HEK293 (cell line): ENCODE measurements at regions not wholly inside any gene's neighbourhood (a gene's known extent, or its start where the extent isn't known, plus 50 kb on each side); places are given as distances from the start of the nearest gene placed in this dataset.

ENCODE experiments used
- CTCF ChIP-seq: fragments of 450-650 bp; formaldehyde crosslinking; IDR thresholded peaks from 2 replicates; pipeline ENCODE4 v1.5.1; 2016; ENCODE audit warnings: missing biosample characterization, missing genetic modification characterization
- MZF1 ChIP-seq: fragments of 450-650 bp; formaldehyde crosslinking; IDR thresholded peaks from 2 replicates; pipeline ENCODE4 v1.5.1; 2017; ENCODE audit warnings: missing biosample characterization, missing genetic modification characterization, borderline replicate concordance
- ZBTB26 ChIP-seq: fragments of 450-650 bp; formaldehyde crosslinking; optimal IDR thresholded peaks from 2 replicates; pipeline ENCODE3; 2016; ENCODE audit warnings: missing biosample characterization, mild to moderate bottlenecking, missing genetic modification characterization
- ZNF626 ChIP-seq: fragments of 450-650 bp; sonication (Bioruptor Pico); formaldehyde crosslinking; IDR thresholded peaks from 2 replicates; pipeline ENCODE4 v1.5.1; 2018; ENCODE audit warnings: missing biosample characterization, missing genetic modification characterization, inconsistent platforms
- ZNF629 ChIP-seq: fragments of 450-650 bp; formaldehyde crosslinking; IDR thresholded peaks from 2 replicates; pipeline ENCODE4 v1.5.1; 2017; ENCODE audit warnings: missing biosample characterization, missing genetic modification characterization
- TF ChIP-seq, protein P1 (sequence below): fragments of 450-650 bp; formaldehyde crosslinking; IDR thresholded peaks from 2 replicates; pipeline ENCODE4 v1.5.1; 2016; ENCODE audit warnings: missing biosample characterization, missing genetic modification characterization

DNA sequence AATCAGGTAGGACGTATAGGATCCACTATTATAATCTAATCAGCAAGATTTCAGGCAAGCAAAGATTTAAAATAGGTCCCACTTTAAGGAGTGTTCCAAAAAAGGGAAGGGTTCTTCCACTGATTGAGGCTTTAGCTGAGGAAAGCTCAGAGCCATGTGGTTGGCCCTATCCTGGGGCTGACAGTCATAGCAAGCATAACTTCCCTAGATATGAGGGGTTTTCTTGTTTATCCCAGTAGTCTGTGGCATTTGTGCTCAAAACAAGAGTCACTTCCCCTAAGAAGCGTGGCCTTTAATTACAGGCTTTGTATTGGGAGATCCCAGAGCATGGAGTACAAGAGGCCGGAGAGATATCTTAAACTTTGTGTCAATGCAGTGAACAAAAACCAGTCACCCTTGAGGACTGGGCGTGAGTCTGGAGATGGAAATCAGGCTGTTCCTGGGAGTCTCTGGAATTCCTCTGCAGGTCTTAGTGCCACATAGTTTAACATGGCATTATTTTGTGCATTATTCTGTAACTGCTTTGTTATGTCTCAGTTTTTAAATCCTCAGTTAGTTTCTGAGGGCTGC, 136.9 kb upstream of the FBXO11 start:
- TF ChIP-seq CTCF (tag by site-specific recombination) (no peak), MZF1 (tag by site-specific recombination) (no peak), ZBTB26 (tag by site-specific recombination) (no peak), ZNF626 (tag by site-specific recombination) (no peak), ZNF629 (no peak)
- TF ChIP-seq, protein P1, sequence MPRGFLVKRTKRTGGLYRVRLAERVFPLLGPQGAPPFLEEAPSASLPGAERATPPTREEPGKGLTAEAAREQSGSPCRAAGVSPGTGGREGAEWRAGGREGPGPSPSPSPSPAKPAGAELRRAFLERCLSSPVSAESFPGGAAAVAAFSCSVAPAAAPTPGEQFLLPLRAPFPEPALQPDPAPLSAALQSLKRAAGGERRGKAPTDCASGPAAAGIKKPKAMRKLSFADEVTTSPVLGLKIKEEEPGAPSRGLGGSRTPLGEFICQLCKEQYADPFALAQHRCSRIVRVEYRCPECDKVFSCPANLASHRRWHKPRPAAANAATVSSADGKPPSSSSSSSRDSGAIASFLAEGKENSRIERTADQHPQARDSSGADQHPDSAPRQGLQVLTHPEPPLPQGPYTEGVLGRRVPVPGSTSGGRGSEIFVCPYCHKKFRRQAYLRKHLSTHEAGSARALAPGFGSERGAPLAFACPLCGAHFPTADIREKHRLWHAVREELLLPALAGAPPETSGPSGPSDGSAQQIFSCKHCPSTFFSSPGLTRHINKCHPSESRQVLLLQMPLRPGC, result no peak
